HCT116 (cell line): ENCODE measurements at regions not wholly inside any gene's neighbourhood (a gene's known extent, or its start where the extent isn't known, plus 50 kb on each side); places are given as distances from the start of the nearest gene placed in this dataset.

Source experiments
- ATAC-seq: fragments of 200-7000 bp; cut with Tn5 transposase; 2 replicates; pipeline ENCODE4 v1.9.1; 2020; ENCODE audit warnings: mild to moderate bottlenecking, moderate library complexity
- BruUV-seq: library from RNA; stranded (reverse); fragments of 400-500 nt; replicated peaks from 2 replicates; lab custom pipeline; 2021; lab: Mats Ljungman, UMichigan
- CTCF ChIA-PET: fragments of 300-600 bp; sonication (Branson Sonifier 250); formaldehyde crosslinking; loops from one replicate; lab custom pipeline; 2021; ENCODE audit warnings: antibody characterized with exemption; lab: Charles Lee
- POLR2A ChIA-PET: fragments of 300-600, 350-600 bp; sonication (Branson Sonifier 250); formaldehyde crosslinking; loops from one replicate; lab custom pipeline; 2021; ENCODE audit warnings: antibody characterized with exemption; lab: Charles Lee
- RAD21 ChIA-PET, 2 experiments: fragments of 300-600 bp; sonication (Branson Sonifier 250); formaldehyde crosslinking; loops; one replicate each; lab custom pipeline; 2023; ENCODE audit warnings: low total read pairs in 2 of 2; ENCODE audit not compliant: uncharacterized antibody in 2 of 2, unreplicated experiment in 2 of 2, low non-redundant PET in 1 of 2; lab: Charles Lee
- DNase-seq: peaks from one replicate; pipeline ENCODE4 v3.0.0-alpha.2; 2010; ENCODE audit warnings: low read depth, low spot score
- H2AFZ ChIP-seq: fragments of 200-600 bp; shearing (Covaris generic), sonication (generic); 2 replicates; pipeline ENCODE4 v1.6.1; 2017; ENCODE audit warnings: low read depth, mixed run types, mixed read lengths, antibody characterized with exemption, low read length; ENCODE audit not compliant: poor library complexity, severe bottlenecking
- H3K27ac ChIP-seq: 2 replicates; pipeline ENCODE4 v1.5.1; 2012; ENCODE audit warnings: low read depth, low read length
- H3K27me3 ChIP-seq: fragments of 200-600 bp; sonication (generic); 2 replicates; pipeline ENCODE4 v1.6.1; 2016; ENCODE audit warnings: mixed run types, low read length, mixed read lengths; ENCODE audit not compliant: insufficient read depth
- H3K36me3 ChIP-seq, 2 experiments: fragments of 200-500 bp in 1 of 2; fragments of 200-600 bp in 1 of 2; sonication (Bioruptor generic) in 1 of 2; sonication (generic) in 1 of 2; 2 replicates each; pipeline versions ENCODE4 v1.5.1 to v1.6.1; 2014 to 2016; ENCODE audit warnings: low read length in 2 of 2, inconsistent platforms in 1 of 2, mixed read lengths in 1 of 2, mixed run types in 1 of 2; ENCODE audit not compliant: insufficient read depth in 2 of 2, control insufficient read depth in 1 of 2
- H3K4me1 ChIP-seq, 2 experiments: fragments of 200-600 bp in 1 of 2; sonication (generic) in 1 of 2; 2 replicates each; pipeline versions ENCODE4 v1.5.1 to v1.6.1; 2012 to 2017; ENCODE audit warnings: low read length in 2 of 2, inconsistent platforms in 1 of 2, mild to moderate bottlenecking in 1 of 2, mixed read lengths in 1 of 2, mixed run types in 1 of 2, moderate library complexity in 1 of 2; ENCODE audit not compliant: insufficient read depth in 2 of 2, control insufficient read depth in 1 of 2
- H3K4me2 ChIP-seq: fragments of 200-600 bp; sonication (generic); 2 replicates; pipeline ENCODE4 v1.6.1; 2017; ENCODE audit warnings: mixed run types, low read length, mixed read lengths
- H3K4me3 ChIP-seq, 2 experiments: fragments of 200-600 bp in 1 of 2; sonication (generic) in 1 of 2; replicated peaks in 1 of 2; 2 replicates each; pipeline ENCODE4 v1.5.1; 2011 to 2016; ENCODE audit warnings: low read length in 2 of 2, control low read depth in 1 of 2, low read depth in 1 of 2, mild to moderate bottlenecking in 1 of 2, mixed read lengths in 1 of 2, mixed run types in 1 of 2
- H3K79me2 ChIP-seq: fragments of 200-600 bp; sonication (generic); 2 replicates; pipeline ENCODE4 v1.6.1; 2017; ENCODE audit warnings: mild to moderate bottlenecking, mixed run types, low read length, moderate library complexity, mixed read lengths; ENCODE audit not compliant: insufficient read depth
- H3K9ac ChIP-seq: fragments of 200-600 bp; sonication (generic); 2 replicates; pipeline ENCODE4 v1.6.1; 2016; ENCODE audit warnings: low read length, mixed read lengths
- H3K9me2 ChIP-seq: fragments of 200-600 bp; sonication (generic), shearing (Covaris generic); 2 replicates; pipeline ENCODE4 v1.6.1; 2017; ENCODE audit warnings: mixed run types, mild to moderate bottlenecking, moderate library complexity; ENCODE audit not compliant: insufficient read depth
- H3K9me3 ChIP-seq, 2 experiments: fragments of 200-500 bp in 1 of 2; fragments of 200-600 bp in 1 of 2; sonication (Bioruptor generic) in 1 of 2; sonication (generic) in 1 of 2; 2 replicates each; pipeline ENCODE4 v1.6.1; 2014 to 2017; ENCODE audit warnings: low read length in 2 of 2, mixed read lengths in 2 of 2, inconsistent platforms in 1 of 2, low read depth in 1 of 2, mild to moderate bottlenecking in 1 of 2, mixed run types in 1 of 2, moderate library complexity in 1 of 2; ENCODE audit not compliant: control insufficient read depth in 1 of 2, insufficient read depth in 1 of 2
- H4K20me1 ChIP-seq: fragments of 200-600 bp; sonication (generic), shearing (Covaris generic); 2 replicates; pipeline ENCODE4 v1.6.1; 2017; ENCODE audit warnings: mixed run types, mild to moderate bottlenecking, moderate library complexity; ENCODE audit not compliant: insufficient read depth
- ATF3 ChIP-seq: IDR thresholded peaks from 2 replicates; pipeline ENCODE4 v1.6.1; 2012
- CBX3 ChIP-seq: IDR thresholded peaks from 2 replicates; pipeline ENCODE4 v1.6.1; 2012; ENCODE audit warnings: low read depth
- CTCF ChIP-seq, 3 experiments: fragments of 200-600 bp in 1 of 3; sonication (generic) in 1 of 3; IDR thresholded peaks in 2 of 3; conservative IDR thresholded peaks in 1 of 3; 2 replicates each; pipeline ENCODE4 v1.5.1; 2012 to 2017; ENCODE audit warnings: low read depth in 2 of 3, low read length in 2 of 3, antibody characterized with exemption in 1 of 3, borderline replicate concordance in 1 of 3, control low read depth in 1 of 3, mild to moderate bottlenecking in 1 of 3, mixed read lengths in 1 of 3, mixed run types in 1 of 3, moderate library complexity in 1 of 3; ENCODE audit not compliant: insufficient read depth in 1 of 3
- EGR1 ChIP-seq: IDR thresholded peaks from 2 replicates; pipeline ENCODE4 v1.6.1; 2012; ENCODE audit warnings: low read depth
- ELF1 ChIP-seq: IDR thresholded peaks from 2 replicates; pipeline ENCODE4 v1.6.1; 2012; ENCODE audit warnings: low read depth, borderline replicate concordance
- EZH2 ChIP-seq: fragments of 200-600 bp; sonication (generic); IDR thresholded peaks from 2 replicates; pipeline ENCODE4 v1.6.1; 2017; ENCODE audit warnings: antibody characterized with exemption, mixed run types
- EZH2phosphoT487 ChIP-seq: fragments of 200-600 bp; IDR thresholded peaks from 2 replicates; pipeline ENCODE4 v1.6.1; 2018; ENCODE audit warnings: antibody characterized with exemption, borderline replicate concordance
- FOSL1 ChIP-seq: IDR thresholded peaks from 2 replicates; pipeline ENCODE4 v1.6.1; 2012; ENCODE audit warnings: low read depth
- JUND ChIP-seq: IDR thresholded peaks from 2 replicates; pipeline ENCODE4 v1.6.1; 2012
- POLR2A ChIP-seq: IDR thresholded peaks from 2 replicates; pipeline ENCODE4 v1.7.0; 2011; ENCODE audit warnings: borderline replicate concordance; ENCODE audit not compliant: insufficient read depth, insufficient read length; ENCODE audit errors: extremely low read depth
- POLR2AphosphoS5 ChIP-seq: IDR thresholded peaks from 2 replicates; pipeline ENCODE4 v1.6.1; 2011; ENCODE audit warnings: mild to moderate bottlenecking, low read depth, low read length, moderate library complexity
- RAD21 ChIP-seq: IDR thresholded peaks from 2 replicates; pipeline ENCODE4 v1.6.1; 2012; ENCODE audit warnings: low read depth, mild to moderate bottlenecking
- REST ChIP-seq: IDR thresholded peaks from 2 replicates; pipeline ENCODE4 v1.6.1; 2012; ENCODE audit warnings: low read depth
- SIN3A ChIP-seq: IDR thresholded peaks from 2 replicates; pipeline ENCODE4 v1.6.1; 2012; ENCODE audit warnings: low read depth
- SP1 ChIP-seq: IDR thresholded peaks from 2 replicates; pipeline ENCODE4 v1.6.1; 2012; ENCODE audit warnings: low read depth
- SRF ChIP-seq: IDR thresholded peaks from 2 replicates; pipeline ENCODE4 v1.6.1; 2012; ENCODE audit warnings: low read depth
- TCF7L2 ChIP-seq: IDR thresholded peaks from 2 replicates; pipeline ENCODE4 v1.7.0; 2011; ENCODE audit warnings: borderline replicate concordance, inconsistent platforms; ENCODE audit not compliant: insufficient read depth, insufficient read length; ENCODE audit errors: extremely low read depth
- ZBTB33 ChIP-seq: IDR thresholded peaks from 2 replicates; pipeline ENCODE4 v1.6.1; 2011; ENCODE audit warnings: mild to moderate bottlenecking, low read length, moderate library complexity; ENCODE audit not compliant: insufficient replicate concordance; ENCODE audit errors: extremely low read depth
- ZFX ChIP-seq: fragments of 450-650 bp; IDR thresholded peaks from 2 replicates; pipeline ENCODE4 v1.6.1; 2017
- ZNF274 ChIP-seq: fragments of 200-500 bp; sonication (Bioruptor generic); IDR thresholded peaks from 2 replicates; pipeline ENCODE4 v1.6.1; 2014; ENCODE audit warnings: mild to moderate bottlenecking, low read depth, low read length, inconsistent platforms
- intact Hi-C: fragments of 100-400 bp; cut with micrococcal nuclease; formaldehyde crosslinking; loops from 2 replicates; pipeline ENCODE4 v1.10.0; 2022

GRCh38 chr2:60324536-60324935 lies 228.9 kb downstream of the BCL11A start (continued):
- no peak for TF ChIP-seq POLR2AphosphoS5
- TF ChIP-seq RAD21: no peak
- no peak for TF ChIP-seq JUND
- TF ChIP-seq FOSL1: no peak
- TF ChIP-seq CBX3: no peak
- TF ChIP-seq POLR2A: no peak
- no peak for TF ChIP-seq EGR1
- TF ChIP-seq SIN3A: no peak
- TF ChIP-seq ZFX: no peak

- ChIA-PET CTCF (no interaction called here), RAD21 (no interaction called here), POLR2A (no interaction called here)
- Histone ChIP-seq H3K4me2 (no peak overlapping the region), H3K79me2 (no peaks in the 10 kb centered on the region), H3K9ac (no peak overlapping the region), H3K9me3 (no peaks in the 10 kb centered on the region), H3K4me3 (no peak overlapping the region), H3K9me2 (no peaks in the 10 kb centered on the region), H4K20me1 (no peaks in the 10 kb centered on the region), H2AFZ (no peak overlapping the region), H3K36me3 (no peaks in the 10 kb centered on the region), H3K4me1 (no peaks in the 10 kb centered on the region), H3K27ac (no peak overlapping the region), H3K27me3 (peaks cover 39% of the 10 kb centered on the region)
- intact Hi-C loops: no loop called here
- no peak for DNase-seq
- ATAC-seq: no peak
- no TSS peak for BruUV-seq
- TF ChIP-seq ELF1: no peak
- TF ChIP-seq REST: no peak
- no peak for TF ChIP-seq JUND
- TF ChIP-seq ZNF274: no peak
- no peak for TF ChIP-seq ZFX
- no peak for TF ChIP-seq POLR2AphosphoS5
- TF ChIP-seq EZH2: no peak
- TF ChIP-seq SIN3A: no peak
- TF ChIP-seq CTCF (IDR thresholded peaks at IDR 0.05 in 2 of 3, conservative IDR thresholded peaks at IDR 0.05 in 1 of 3; ENCODE audit: borderline replicate concordance in 1 of 3, insufficient read depth in 1 of 3, low read depth in 2 of 3, low read length in 2 of 3): no peak
- TF ChIP-seq EZH2phosphoT487: no peak
- no peak for TF ChIP-seq SRF
- TF ChIP-seq CBX3: no peak
- no peak for TF ChIP-seq TCF7L2
- no peak for TF ChIP-seq EGR1
- no peak for TF ChIP-seq ATF3
- TF ChIP-seq ZBTB33: no peak
- no peak for TF ChIP-seq SP1
- TF ChIP-seq RAD21: no peak
These were observed 231.6 kb downstream of the BCL11A start for GRCh38 chr2:60321816-60322215.
